Epidermal melanocyte (primary cell): ENCODE measurements at regions not wholly inside any gene's neighbourhood (a gene's known extent, or its start where the extent isn't known, plus 50 kb on each side); places are given as distances from the start of the nearest gene placed in this dataset.
"Not testable (repeated sequence)": the region's sequence is repeated elsewhere in the genome, so short reads cannot be mapped to it uniquely, and the experiment has no call there.

Experiments
- DNase-seq: peaks from one replicate; pipeline ENCODE4 v3.0.0; 2011; ENCODE audit warnings: low spot score; ENCODE audit not compliant: insufficient read length

DNA sequence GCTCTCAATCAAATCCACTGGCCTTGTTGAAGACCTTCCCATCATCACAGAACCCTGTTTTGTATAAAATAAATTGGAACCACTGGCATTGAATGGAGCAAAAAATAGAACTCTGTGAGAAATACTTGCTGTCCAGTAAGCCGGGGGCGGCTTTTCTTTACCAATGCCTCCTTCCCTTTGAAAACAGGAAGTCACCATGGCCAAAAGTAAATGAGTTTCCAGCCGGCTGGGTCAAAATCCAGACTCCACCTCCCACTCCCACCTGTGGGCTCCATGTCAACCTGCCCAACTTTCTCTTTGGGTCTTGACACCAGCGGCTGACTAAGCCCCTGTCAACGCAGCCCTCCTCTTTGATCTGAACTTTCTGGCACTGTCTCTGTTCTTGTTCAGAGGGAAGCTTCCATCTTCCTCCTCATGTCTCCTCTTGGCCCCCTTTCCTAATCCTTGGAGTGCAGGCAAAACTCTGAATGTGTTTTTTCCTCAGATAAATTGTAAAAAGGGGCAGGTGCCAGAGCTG, 95.2 kb downstream of the TFAP2C start:
- DNase-seq = no peak

DNA sequence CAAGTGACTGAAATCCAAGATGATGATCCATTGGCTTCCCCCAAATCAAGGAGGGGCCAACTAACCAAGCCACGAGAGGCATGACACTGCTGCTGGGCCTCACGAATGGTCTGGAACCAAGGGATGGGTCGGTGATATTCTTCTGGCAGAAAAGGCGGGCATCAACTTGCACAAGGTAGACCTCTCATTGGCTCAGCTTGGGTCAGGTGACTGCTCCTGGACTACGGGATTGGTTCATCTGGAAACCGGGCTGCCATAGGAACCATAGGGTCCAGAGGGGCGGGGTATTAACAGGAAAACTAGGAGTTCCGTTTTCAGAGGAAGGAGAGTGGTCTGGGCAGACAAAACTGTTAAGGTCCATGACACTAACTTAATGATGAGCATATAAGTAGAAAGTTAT, 100.9 kb downstream of the TFAP2C start:
- DNase-seq = no peak

DNA sequence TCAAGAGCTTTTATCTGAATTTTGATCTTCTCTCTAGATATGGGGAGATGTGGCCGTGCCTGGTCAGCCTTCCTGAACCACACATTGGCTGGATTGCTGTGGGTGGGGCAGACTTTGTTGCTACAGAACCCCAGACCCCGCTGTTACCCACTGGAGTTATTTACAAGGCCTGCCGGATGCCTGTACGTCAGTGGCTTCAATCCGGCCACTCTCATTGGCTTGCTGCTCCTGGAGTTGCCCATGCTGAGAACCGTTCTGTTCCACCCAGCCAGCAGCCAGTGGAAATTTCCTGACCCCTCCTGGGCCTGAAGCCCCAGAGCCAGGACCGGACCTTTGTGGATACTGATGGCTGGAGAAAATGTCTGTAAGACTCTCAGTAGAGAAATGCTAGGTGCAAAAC, 101.9 kb downstream of the TFAP2C start:
- no peak for DNase-seq

DNA sequence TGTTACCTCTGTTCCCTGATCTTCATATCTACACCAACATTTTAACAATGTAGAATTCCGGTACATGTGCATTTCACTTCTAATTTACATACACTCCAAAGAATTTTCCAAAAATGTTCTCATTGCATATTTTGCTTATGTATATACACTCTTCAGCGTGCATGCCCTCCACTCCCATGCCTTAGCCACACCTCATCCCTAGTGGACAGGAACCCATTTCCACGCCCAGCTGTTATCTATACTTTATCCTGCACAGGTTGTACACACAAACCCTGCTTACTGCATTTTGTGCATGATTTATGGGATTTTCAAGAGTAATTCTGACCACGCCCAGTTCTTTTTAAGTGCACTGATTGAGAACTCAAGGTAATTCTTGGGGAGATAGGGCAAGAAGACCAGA, 102.4 kb downstream of the TFAP2C start:
- DNase-seq = no peak

DNA sequence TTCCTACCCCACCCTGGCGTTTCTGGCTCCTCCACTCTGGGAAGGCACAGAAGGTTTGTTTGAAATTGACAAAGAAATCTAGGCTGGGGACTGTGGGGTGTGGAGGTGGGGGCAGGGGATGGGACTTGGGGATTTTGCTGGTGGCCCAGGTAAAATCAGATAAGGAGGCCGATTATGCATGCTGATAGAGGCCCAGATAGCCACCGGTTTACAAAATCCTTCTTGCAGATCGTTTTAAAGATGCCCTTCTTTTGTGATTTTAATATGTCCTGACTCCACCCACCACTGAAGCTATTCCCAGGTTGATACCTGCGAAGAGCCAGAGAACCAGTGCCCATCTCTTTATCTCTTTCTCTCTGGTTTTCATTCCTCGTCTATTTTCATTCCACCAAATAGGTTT, 104.9 kb downstream of the TFAP2C start:
- no peak for DNase-seq

DNA sequence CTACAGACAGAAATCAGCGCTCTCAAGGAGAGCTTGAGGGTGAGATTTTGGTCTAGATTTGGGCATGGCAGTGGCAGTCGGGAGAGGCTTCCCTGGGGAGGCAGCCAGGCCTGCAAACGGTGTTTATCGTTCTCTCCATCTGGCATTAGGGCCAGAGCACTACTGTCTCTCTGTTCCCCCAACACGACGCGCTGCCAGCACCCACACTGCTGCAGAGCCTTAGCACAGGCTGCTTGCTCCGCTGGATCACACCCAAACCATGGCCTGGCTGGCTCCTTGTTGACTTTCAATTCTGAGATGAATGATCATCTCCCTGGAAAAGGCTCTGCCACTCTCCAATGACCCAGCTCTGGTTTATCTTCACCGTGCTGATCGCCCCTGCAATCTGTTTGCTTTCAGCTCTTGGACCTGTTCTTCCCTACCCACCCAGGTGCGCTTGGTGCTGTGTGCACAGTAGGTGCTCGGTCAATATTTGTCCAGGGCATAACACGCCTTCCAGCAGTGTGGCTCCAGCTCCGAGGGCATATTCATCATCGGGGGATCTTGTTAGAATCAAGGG, 106.1 kb downstream of the TFAP2C start:
- no peak for DNase-seq

DNA sequence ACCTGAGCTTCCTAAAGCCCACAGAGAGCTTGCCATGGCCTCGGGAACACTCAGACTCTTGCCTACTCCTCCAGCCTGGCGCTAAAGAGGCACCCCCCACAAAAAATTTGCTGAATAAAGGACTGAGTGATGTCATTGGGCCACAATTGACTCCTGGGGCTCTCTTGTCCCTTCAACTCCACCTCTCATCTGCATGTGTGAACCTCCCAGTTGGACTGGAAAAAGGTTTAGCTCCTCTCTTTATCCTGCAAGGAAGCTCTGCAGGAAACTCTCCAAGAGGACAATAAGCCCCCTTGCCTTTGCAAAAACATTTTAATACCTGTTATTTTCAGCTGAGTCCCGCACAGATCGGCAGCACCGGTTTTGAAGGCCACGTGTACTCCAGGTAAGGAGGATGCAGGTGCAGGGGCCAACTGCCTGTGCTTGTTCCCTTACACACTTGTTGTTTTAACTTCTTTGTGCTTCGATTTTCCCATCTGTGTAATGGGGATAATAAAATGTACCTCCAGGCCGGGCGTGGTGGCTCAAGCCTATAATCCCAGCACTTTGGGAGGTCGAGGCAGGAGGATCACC, 107.3 kb downstream of the TFAP2C start:
- DNase-seq = no peak

DNA sequence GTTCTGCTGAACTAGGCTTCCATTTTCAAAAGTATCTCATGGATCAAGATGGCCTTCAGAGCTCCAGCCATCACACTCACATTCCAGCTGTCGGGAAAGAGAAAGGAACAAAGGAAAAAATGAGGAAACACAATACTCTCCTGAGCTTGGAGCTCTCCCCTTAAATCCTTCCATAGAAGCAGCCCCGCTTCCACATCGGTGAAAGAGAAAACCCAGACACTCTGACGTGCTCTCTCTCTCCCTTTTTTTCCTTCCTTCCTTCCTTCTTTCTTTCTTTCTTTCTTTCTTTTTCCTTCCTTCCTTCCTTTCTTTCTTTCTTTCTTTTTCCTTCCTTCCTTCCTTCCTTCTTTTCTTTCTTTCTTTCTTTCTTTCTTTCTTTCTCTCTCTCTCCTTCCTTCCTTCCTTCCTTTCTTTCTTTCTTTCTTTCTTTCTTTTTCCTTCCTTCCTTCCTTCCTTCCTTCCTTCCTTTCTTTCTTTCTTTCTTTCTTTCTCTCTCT, 115.3 kb downstream of the TFAP2C start:
- DNase-seq = not testable (repeated sequence)

DNA sequence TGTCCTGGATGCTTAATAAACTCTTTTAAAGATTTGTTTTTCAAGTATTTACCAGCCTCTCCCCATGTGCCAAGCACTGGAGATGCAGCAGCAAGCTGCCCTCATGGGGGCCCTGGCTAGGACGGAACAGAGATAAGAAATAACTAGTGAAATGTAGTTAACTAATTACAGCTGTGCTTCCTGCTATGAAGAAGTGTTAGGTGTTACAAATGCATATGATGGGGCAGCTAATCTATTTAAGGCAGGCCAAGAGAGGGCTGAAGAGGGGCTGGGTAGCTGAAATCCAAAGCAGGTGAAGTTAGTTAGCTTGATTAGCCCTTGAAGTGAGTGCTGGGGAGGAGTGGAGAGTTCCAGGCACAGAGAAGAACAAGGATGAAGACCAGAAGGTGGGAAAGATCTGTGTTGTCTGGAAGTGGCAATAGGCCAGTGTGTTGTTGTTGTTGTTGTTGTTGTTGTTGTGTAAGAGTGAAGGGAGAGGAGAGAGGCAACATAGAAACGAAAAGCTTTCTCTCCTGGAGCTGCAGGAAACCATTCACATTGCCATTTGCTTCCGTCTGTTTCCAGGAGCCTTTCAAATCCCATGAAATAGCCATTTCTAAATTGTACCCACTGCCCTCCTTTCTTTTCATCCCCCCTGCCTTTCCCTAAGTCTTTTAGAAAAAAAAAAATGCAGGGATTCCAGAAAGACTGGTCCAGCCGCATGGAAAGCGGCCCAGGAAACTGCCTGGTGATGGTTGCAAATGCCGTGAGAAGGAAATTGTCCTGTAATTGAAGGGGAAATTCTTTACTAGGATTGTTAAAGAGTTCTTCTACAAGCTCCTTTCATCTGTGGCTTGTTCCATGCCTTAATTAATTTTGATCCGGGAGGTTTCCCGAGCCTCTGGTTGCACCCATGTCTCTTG, 119.6 kb downstream of the TFAP2C start:
- DNase-seq = no peak

DNA sequence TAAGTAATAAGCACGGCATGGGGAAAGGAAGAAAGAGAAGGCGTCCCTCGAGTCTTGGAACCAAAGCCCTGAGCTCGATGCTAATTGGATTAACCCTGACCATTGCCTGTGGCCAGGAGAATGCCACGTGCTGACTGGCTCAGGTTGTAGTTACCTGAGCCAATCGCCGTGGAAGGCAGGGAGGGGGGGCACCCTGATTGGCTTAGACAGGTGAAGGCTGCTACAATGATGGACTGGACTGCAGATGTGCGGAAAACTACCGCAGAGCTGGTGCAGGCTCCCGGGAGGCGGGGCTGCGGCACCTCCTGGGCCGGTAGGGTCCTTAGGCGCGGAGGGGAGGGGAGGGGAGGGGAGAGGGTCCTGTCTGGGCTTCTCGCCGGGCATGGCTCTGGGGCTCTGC, 121.3 kb downstream of the TFAP2C start:
- DNase-seq = no peak

DNA sequence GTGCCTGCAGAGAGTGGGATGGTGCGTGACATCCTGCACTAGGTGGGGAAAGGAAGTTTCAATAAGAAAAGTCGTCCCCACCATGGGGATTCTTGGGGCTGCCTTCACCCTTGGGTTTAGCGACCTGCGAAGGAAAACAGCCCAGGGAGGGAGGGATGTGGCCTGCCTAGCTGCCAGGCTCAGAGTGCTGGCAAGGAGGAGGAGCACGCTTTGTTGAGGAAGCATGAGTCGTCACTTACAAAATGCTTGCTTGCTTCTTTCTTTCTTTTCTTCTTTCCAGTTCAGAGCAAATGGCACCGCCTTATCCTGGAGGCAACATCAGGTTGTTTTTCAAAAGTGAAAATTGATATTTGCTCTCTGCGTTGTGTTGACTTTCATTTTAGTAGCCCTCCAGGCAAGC, 123.2 kb downstream of the TFAP2C start:
- DNase-seq = no peak

DNA sequence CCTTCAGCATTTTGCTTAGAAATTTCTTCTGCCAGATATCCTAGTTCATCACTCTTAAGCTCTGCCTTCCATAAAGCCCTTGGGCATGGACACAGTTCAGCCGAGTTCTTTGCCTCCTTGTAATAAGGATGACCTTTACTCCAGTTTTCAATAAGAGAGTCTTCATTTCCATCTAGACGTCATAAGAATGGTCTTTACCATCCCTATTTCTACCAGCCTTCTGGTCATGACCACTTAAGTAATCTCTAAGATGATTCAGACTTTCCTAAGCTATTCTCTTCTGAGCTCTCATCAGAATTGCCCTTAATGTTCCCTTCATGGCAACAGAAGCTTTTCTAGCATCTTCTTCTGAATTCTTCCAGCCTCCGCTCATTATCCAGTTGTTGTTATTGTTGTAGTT, 126.1 kb downstream of the TFAP2C start:
- DNase-seq = no peak

DNA sequence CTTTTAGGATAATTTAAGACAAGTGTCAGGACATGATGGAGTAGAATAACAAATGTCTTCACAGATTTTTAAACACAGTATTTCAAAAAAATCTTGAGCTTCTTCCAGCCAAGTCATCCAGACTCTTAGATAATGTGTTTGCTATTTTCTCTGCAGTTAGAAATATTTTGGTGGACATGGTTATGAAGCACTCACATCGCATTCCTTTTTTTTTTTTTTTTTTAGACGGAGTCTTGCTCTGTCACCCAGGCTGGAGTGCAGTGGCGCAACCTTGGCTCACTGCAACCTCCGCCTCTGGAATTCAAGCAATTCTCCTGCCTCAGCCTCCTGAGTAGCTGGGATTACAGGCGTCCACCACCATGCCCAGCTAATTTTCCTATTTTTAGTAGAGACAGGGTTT, 127.6 kb downstream of the TFAP2C start:
- not testable (repeated sequence) for DNase-seq

DNA sequence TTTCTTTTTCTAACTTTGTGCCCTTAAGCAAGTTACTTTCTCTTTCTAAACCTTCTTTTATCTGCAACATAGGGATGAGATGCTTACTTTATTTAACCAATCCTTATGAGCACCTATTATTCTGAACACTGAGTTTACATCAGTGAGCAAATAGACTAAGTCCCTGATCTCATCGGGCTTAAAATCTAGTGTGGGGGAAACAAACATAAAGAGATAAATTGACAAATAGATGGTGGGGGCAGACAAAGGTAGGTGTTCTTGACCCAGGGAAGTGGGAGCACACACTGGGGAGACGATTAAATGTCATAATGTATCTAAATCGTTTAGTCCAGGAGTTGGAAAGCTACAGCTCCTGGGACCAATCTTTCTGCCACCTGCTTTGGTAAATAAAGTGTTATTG, 129.6 kb downstream of the TFAP2C start:
- no peak for DNase-seq

DNA sequence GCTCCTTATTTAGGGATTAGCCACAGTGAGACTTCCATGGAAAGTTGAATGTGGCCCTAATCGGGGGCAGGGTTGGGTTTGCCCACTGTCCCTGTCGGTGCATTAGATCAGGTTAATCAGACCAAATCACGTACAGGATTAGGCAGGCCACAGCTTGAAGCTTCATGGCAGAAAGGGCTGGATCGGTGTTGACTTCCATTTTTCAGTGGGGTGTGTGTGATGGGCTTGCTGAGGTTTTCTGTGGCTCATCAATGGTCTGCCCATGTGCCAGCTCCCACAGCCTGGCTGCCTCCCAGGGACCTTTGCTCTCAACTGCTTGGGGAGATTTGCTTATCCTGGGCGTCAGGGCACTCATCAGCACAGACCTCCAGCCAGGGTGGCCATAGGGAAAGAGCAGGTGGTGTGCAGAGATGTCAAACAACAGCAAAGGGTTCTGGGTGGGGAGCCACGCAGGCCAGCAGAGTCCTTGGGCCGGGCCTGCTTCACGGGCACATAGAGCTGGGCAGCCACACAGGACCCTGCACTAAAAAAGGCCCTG, 130.7 kb downstream of the TFAP2C start:
- DNase-seq = no peak

DNA sequence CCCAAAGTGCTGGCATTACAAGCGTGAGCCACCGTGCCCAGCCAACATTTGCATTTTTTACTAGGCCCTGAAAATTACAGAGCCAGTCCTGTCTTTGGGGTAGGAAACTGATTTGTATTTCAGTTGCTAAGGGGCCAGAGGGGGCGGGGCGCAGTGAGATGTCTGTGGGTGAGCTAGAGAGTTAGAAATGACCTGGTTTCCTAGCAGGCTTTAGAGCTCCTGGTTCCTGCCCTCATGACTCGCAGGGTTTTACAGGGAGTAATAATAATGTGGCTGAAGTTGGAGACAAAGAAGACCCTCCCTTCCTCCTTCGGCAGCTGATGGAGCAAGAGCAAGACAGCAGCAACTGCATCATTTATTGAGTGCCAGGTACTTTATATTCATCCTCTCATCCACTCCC, 131.5 kb downstream of the TFAP2C start:
- no peak for DNase-seq

DNA sequence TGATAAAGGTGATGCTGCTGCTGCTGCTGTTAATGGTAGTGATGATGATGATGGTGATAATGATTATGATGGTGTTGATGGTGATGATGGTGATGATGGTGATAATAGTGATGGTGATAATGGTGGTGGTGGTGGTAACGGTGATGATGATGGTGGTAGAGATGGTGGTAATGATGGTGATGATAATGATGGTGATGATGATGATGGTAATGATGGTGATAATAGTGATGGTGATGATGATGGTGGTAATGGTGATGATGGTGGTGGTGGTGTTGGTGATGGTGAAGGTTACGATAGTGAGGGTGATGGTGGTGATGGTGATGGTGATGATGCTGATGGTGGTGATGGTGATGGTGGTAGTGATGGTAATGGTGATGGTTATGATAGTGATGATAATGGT, 132.3 kb downstream of the TFAP2C start:
- no peak for DNase-seq

DNA sequence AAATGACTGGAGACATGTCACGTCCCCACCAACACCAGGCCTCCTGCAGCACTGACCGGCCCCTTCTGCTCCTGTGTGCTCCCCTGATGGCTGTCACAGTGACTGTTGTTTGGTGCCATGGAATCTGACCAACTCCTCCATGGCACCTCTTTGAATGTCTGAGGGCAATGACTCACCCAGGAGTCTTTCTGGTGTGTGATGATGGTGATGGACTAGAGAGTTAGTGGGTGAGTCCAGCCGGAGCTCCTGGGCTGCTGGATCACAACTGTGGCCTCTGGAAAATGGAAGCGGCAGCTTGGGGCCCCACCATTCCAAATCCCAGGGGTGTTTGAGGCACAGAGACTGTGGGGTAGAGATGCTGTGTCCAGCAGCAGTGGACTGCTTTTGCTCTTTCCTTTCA, 133.3 kb downstream of the TFAP2C start:
- no peak for DNase-seq

DNA sequence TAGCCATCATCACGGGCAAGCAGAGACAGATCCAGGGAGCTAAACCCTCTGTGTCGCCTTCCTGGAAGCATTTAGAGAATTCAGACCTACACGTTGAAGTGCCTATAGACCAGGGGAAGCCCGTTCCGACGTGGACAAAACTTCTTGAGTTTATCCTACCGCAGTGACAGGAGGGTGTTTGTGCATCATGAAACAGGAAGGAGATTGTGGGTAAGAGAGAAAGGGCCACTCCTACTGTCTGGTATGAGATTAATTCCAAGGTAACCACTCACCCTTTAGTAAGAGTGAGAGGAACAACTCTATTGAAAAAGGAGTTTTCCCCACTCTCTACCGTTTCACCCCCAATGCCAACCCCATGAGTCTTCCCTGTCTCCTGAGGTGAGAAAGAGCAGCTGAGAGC, 133.7 kb downstream of the TFAP2C start:
- no peak for DNase-seq

DNA sequence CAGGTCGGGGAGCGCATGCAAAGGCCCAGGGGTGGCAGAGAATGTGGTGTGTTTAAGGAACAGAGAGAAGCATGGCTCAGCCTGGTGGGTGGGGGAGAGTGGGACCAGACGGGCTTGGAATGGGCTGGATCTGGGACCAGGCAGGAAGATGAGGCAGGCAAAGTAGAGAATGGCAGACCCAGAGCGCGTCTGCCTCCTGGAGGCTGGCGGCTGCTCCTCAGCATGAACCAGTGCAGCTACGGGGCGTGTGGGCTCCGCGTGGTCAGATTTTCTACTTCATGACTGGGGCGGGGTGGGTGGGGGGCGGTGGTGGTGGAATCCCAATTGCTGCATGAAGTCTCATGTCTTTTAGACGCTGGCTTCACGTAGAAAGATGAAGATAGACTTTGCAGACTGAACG, 135.6 kb downstream of the TFAP2C start:
- no peak for DNase-seq

DNA sequence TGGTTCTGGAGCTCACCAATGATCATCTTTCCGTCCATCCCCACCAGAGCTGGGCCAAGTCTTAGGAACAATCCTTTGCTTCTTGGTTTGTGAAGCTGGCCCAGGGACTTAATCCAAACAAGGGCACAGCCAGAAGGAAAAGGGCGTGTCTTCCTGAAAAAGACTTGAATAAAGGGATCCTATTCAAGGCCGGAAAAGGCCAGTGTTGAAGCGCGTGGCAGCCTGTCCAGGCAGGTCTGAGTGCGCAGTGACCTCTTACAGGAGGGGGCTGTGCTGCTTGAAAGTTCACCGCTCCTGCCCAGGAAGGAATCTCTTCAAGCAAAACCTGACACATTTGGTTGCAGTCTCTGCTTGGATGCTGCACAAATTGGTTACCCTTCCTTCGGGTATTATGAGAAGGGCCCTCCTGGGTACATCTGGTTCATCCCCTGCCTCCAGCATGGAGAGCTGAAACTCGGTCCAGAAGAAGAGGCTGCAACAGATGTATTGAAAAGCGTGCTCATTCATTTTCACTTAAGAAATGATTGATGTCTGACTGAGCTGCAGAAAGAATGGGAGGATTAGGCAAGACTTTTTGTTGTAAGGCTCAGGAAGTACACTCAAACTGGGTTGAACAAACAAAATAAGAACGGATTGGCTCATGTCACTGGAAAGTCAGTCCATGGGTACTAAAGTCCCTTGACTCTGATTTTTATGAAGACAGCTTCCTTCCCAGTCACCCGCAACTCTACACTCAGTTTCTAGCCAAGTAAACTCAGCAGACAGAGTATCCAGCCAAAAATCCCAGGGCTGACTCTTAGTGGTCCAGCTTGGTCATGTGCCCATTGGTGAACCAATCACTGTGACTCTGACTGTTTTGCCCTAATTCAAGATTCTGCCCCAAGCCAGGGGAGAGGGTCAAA, 136.3 kb downstream of the TFAP2C start:
- no peak for DNase-seq
